ENCODE measurements at regions not wholly inside any gene's neighbourhood (a gene's known extent, or its start where the extent isn't known, plus 50 kb on each side); places are given as distances from the start of the nearest gene placed in this dataset.

DNA sequence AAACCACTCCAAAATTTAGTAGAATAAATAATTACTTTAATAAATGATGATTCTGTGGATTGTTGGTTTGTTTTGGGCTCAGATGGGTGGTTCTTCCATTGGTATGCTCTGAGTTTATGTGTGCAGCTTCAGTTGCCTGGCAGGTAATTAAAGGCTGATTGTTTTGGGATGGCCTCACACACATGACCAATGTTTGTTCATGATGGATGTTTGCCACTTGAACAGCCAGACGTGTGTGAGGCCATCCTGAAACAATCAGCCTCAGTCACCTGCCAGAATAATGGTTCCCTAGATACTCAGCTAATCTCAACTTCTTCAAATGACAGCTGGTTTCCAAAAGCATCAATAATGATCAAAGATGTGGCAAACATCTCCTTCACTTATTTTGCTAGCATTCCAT is 352.5 kb upstream of the GULP1 start:
- Mint-ChIP-seq H3K4me3 (no peak overlapping the region), H3K27ac (no peak overlapping the region), H3K36me3 (ENCODE audit: low read depth) (no peaks in the 10 kb centered on the region), H3K9me3 (no peaks in the 10 kb centered on the region), H3K4me1 (ENCODE audit: low read depth) (no peaks in the 10 kb centered on the region), H3K27me3 (no peaks in the 10 kb centered on the region)
- TF ChIP-seq, protein P1, sequence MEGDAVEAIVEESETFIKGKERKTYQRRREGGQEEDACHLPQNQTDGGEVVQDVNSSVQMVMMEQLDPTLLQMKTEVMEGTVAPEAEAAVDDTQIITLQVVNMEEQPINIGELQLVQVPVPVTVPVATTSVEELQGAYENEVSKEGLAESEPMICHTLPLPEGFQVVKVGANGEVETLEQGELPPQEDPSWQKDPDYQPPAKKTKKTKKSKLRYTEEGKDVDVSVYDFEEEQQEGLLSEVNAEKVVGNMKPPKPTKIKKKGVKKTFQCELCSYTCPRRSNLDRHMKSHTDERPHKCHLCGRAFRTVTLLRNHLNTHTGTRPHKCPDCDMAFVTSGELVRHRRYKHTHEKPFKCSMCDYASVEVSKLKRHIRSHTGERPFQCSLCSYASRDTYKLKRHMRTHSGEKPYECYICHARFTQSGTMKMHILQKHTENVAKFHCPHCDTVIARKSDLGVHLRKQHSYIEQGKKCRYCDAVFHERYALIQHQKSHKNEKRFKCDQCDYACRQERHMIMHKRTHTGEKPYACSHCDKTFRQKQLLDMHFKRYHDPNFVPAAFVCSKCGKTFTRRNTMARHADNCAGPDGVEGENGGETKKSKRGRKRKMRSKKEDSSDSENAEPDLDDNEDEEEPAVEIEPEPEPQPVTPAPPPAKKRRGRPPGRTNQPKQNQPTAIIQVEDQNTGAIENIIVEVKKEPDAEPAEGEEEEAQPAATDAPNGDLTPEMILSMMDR (IDR thresholded peaks at IDR 0.05), result no peak
- DNase-seq, result no peak
- Histone ChIP-seq H3K4me1 (ENCODE audit: insufficient read depth, low read length) (no peaks in the 10 kb centered on the region), H3K27me3 (ENCODE audit: control insufficient read depth in 1 of 2, insufficient read depth in 2 of 2, low read length in 2 of 2) (no peaks in the 10 kb centered on the region), H3K4me3 (ENCODE audit: low read length) (no peak overlapping the region), H3K27ac (ENCODE audit: low read depth in 1 of 2, low read length in 2 of 2) (no peak overlapping the region), H3K36me3 (ENCODE audit: insufficient read depth, low read length) (no peaks in the 10 kb centered on the region), H3K9me3 (ENCODE audit: control insufficient read depth in 1 of 2, insufficient read depth in 1 of 2, low read length in 2 of 2) (peaks cover 0 to 7% of the 10 kb centered on the region in 2 experiments)
- POLR2A ChIA-PET, result no interaction called here
- no peak for ATAC-seq (ENCODE audit: poor library complexity)
- CTCF ChIA-PET, result no interaction called here
- intact Hi-C loops (cut with DNase I, micrococcal nuclease), result no loop called here

DNA sequence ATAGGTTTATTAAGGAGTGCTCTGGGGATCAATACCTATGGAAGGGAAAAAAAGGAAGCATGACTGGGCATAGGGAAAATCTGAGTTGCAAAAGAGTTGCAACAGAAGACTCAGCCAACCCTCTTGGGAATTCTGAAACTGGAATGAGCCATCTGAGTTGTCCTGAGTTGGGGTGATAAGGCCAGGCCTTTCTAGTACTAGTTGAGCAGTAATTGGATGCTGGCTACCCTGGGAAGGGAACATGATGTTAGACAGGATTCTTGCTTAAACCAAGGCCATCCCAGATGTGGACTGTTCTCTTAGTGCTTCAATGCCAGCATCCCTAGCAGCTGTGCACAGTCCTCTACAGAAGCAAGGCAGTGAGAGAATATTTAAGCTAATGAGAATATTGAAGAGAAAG is 348.8 kb upstream of the GULP1 start:
- no peaks in the 10 kb centered on the region for H3K27me3 Mint-ChIP-seq
- H3K36me3 Mint-ChIP-seq (ENCODE audit: low read depth), result no peaks in the 10 kb centered on the region
- intact Hi-C loops (cut with DNase I, micrococcal nuclease), result no loop called here
- Histone ChIP-seq H3K27me3 (ENCODE audit: control insufficient read depth in 1 of 2, insufficient read depth in 2 of 2, low read length in 2 of 2) (no peaks in the 10 kb centered on the region), H3K27ac (ENCODE audit: low read depth in 1 of 2, low read length in 2 of 2) (no peak overlapping the region), H3K36me3 (ENCODE audit: insufficient read depth, low read length) (no peaks in the 10 kb centered on the region), H3K4me1 (ENCODE audit: insufficient read depth, low read length) (no peaks in the 10 kb centered on the region), H3K9me3 (ENCODE audit: control insufficient read depth in 1 of 2, insufficient read depth in 1 of 2, low read length in 2 of 2) (peaks cover 0 to 6% of the 10 kb centered on the region in 2 experiments), H3K4me3 (ENCODE audit: low read length) (no peak overlapping the region)
- CTCF ChIA-PET, result no interaction called here
- no peaks in the 10 kb centered on the region for H3K9me3 Mint-ChIP-seq
- no peak overlapping the region for H3K27ac Mint-ChIP-seq
- DNase-seq (no peak), ATAC-seq (ENCODE audit: poor library complexity) (no peak)
- POLR2A ChIA-PET, result no interaction called here
- H3K4me3 Mint-ChIP-seq, result no peak overlapping the region
- TF ChIP-seq, protein P1 (IDR thresholded peaks at IDR 0.05), result no peak
- H3K4me1 Mint-ChIP-seq (ENCODE audit: low read depth), result no peaks in the 10 kb centered on the region

DNA sequence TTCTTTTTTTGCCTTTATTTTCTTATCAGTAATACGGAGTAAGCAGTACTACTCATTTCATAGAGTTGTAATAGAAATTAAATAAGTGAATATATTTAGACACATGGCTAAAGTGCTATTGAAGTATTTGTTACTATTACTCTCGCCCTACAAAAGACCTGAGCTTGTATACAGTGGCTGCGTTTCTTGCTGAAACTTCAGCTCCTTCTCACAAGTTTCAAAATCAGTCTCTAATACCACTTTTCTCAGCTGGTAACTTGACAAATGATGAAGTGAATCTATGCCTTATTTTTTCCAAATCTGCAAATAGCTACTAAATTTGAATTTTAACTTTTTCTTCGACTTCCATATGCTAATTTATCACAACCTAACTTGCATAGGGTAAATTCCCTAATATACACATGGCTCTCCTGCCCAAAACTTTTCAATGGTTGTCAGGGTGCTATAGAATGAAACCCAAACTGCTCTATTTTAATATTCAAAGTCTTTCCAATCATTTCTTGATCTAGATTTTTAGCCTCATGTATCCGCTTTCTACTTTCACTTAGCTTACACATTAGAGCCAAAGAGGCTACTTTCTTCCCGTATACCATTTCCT is 347.8 kb upstream of the GULP1 start:
- no peak overlapping the region for H3K27ac Mint-ChIP-seq

More for the DNA sequence above, 347.8 kb upstream of the GULP1 start:
- no peak for DNase-seq
- Histone ChIP-seq H3K27ac (ENCODE audit: low read depth in 1 of 2, low read length in 2 of 2) (no peak overlapping the region), H3K36me3 (ENCODE audit: insufficient read depth, low read length) (no peaks in the 10 kb centered on the region), H3K27me3 (ENCODE audit: control insufficient read depth in 1 of 2, insufficient read depth in 2 of 2, low read length in 2 of 2) (no peaks in the 10 kb centered on the region), H3K4me1 (ENCODE audit: insufficient read depth, low read length) (no peaks in the 10 kb centered on the region), H3K4me3 (ENCODE audit: low read length) (no peak overlapping the region), H3K9me3 (ENCODE audit: control insufficient read depth in 1 of 2, insufficient read depth in 1 of 2, low read length in 2 of 2) (peaks cover 0 to 9% of the 10 kb centered on the region in 2 experiments)
- TF ChIP-seq, protein P1 (IDR thresholded peaks at IDR 0.05), result no peak
- ATAC-seq (ENCODE audit: poor library complexity), result no peak
- ChIA-PET CTCF (no interaction called here), POLR2A (no interaction called here)
- H3K4me1 Mint-ChIP-seq (ENCODE audit: low read depth), result no peaks in the 10 kb centered on the region
- H3K9me3 Mint-ChIP-seq, result no peaks in the 10 kb centered on the region
- intact Hi-C loops (cut with DNase I, micrococcal nuclease), result no loop called here
- H3K27me3 Mint-ChIP-seq, result no peaks in the 10 kb centered on the region
- H3K4me3 Mint-ChIP-seq, result no peak overlapping the region
- no peaks in the 10 kb centered on the region for H3K36me3 Mint-ChIP-seq (ENCODE audit: low read depth)

All from CD4-positive, alpha-beta T cell (primary cell).